Activated CD8-positive, alpha-beta T cell treated with anti-CD3 and anti-CD28 coated beads for 36 hours (primary cell): ENCODE measurements at regions not wholly inside any gene's neighbourhood (a gene's known extent, or its start where the extent isn't known, plus 50 kb on each side); places are given as distances from the start of the nearest gene placed in this dataset.

Experiments
- ATAC-seq: fragments of 200-7000 bp; cut with Tn5 transposase; one replicate; pipeline ENCODE4 v1.10.0; 2021; ENCODE audit warnings: mild to moderate bottlenecking, moderate library complexity
- CTCF ChIA-PET: fragments of 350-600 bp; sonication (Branson Sonifier 250); formaldehyde crosslinking; loops from one replicate; lab custom pipeline; 2021; ENCODE audit warnings: antibody characterized with exemption; lab: Charles Lee
- POLR2A ChIA-PET: fragments of 350-600 bp; sonication (Branson Sonifier 250); formaldehyde crosslinking; loops from one replicate; lab custom pipeline; 2021; ENCODE audit warnings: antibody characterized with exemption; lab: Charles Lee
- DNase-seq: peaks from one replicate; pipeline ENCODE4 v3.0.0-alpha.2; 2020
- H3K27ac Mint-ChIP-seq: one replicate; pipeline ENCODE4 v1.8.0; 2021; ENCODE audit warnings: mild to moderate bottlenecking, mixed read lengths
- H3K27me3 Mint-ChIP-seq: one replicate; pipeline ENCODE4 v1.8.0; 2021; ENCODE audit warnings: mixed read lengths
- H3K36me3 Mint-ChIP-seq: one replicate; pipeline ENCODE4 v1.8.0; 2021; ENCODE audit warnings: low read depth, mixed read lengths
- H3K4me1 Mint-ChIP-seq: one replicate; pipeline ENCODE4 v1.8.0; 2021; ENCODE audit warnings: low read depth, mixed read lengths
- H3K4me3 Mint-ChIP-seq: one replicate; pipeline ENCODE4 v1.8.0; 2021; ENCODE audit warnings: mild to moderate bottlenecking, moderate library complexity, mixed read lengths
- H3K9me3 Mint-ChIP-seq: one replicate; pipeline ENCODE4 v1.8.0; 2021; ENCODE audit warnings: mixed read lengths
- CTCF ChIP-seq: fragments of 200-600 bp; IDR thresholded peaks from one replicate; pipeline ENCODE4 v1.8.0; 2022; ENCODE audit warnings: antibody characterized with exemption, mild to moderate bottlenecking
- intact Hi-C: fragments of 100-400 bp; cut with micrococcal nuclease; formaldehyde crosslinking; loops from one replicate; pipeline ENCODE4 v1.10.0; 2022

GRCh38 chr20:54822386-54822785 lies 347.0 kb downstream of the DOK5 start:
- H3K4me3 Mint-ChIP-seq: no peak overlapping the region

GRCh38 chr20:54820392-54820791 lies 345.0 kb downstream of the DOK5 start:
- Mint-ChIP-seq H3K27ac (no peak overlapping the region), H3K36me3 (no peaks in the 10 kb centered on the region), H3K9me3 (no peaks in the 10 kb centered on the region), H3K4me1 (no peaks in the 10 kb centered on the region), H3K27me3 (no peaks in the 10 kb centered on the region), H3K4me3 (no peak overlapping the region)
- intact Hi-C loops: no loop called here
- TF ChIP-seq CTCF: no peak
- CTCF ChIA-PET: no interaction called here
- POLR2A ChIA-PET: interaction anchor here (0.6 kb wide), 1 partner anchor 754 kb away, joined by 3 read pairs; no protein-coding TSS in a partner anchor
- DNase-seq (no peak), ATAC-seq (no peak)

More at GRCh38 chr20:54822386-54822785, 347.0 kb downstream of the DOK5 start:
- no peak overlapping the region for H3K27ac Mint-ChIP-seq
- no peaks in the 10 kb centered on the region for H3K36me3 Mint-ChIP-seq
- ATAC-seq (no peak), DNase-seq (no peak)
- no peaks in the 10 kb centered on the region for H3K9me3 Mint-ChIP-seq
- intact Hi-C loops: no loop called here
- no peaks in the 10 kb centered on the region for H3K27me3 Mint-ChIP-seq
- TF ChIP-seq CTCF: no peak
- POLR2A ChIA-PET: no interaction called here
- no peaks in the 10 kb centered on the region for H3K4me1 Mint-ChIP-seq
- CTCF ChIA-PET: no interaction called here

- Mint-ChIP-seq H3K36me3 (no peaks in the 10 kb centered on the region), H3K4me1 (no peaks in the 10 kb centered on the region), H3K27ac (no peak overlapping the region), H3K4me3 (no peak overlapping the region), H3K27me3 (no peaks in the 10 kb centered on the region), H3K9me3 (no peaks in the 10 kb centered on the region)
- POLR2A ChIA-PET: no interaction called here
- intact Hi-C loops: no loop called here
- CTCF ChIA-PET: no interaction called here
- no peak for TF ChIP-seq CTCF
- DNase-seq (no peak), ATAC-seq (no peak)
Measured at GRCh38 chr20:54806462-54806861, 331.1 kb downstream of the DOK5 start.

- no peak overlapping the region for H3K4me3 Mint-ChIP-seq
- H3K9me3 Mint-ChIP-seq: peaks cover 7% of the 10 kb centered on the region
- CTCF ChIA-PET: no interaction called here
- intact Hi-C loops: no loop called here
- no peak for ATAC-seq
- H3K4me1 Mint-ChIP-seq: no peaks in the 10 kb centered on the region
- POLR2A ChIA-PET: no interaction called here
- no peaks in the 10 kb centered on the region for H3K27me3 Mint-ChIP-seq
- no peak for DNase-seq
- no peak overlapping the region for H3K27ac Mint-ChIP-seq
- H3K36me3 Mint-ChIP-seq: no peaks in the 10 kb centered on the region
- no peak for TF ChIP-seq CTCF
Measured at GRCh38 chr20:54794874-54795273, 319.5 kb downstream of the DOK5 start.

- ATAC-seq: no peak
- intact Hi-C loops: no loop called here
- no peaks in the 10 kb centered on the region for H3K27me3 Mint-ChIP-seq
- peaks cover 12% of the 10 kb centered on the region for H3K9me3 Mint-ChIP-seq
- ChIA-PET CTCF (no interaction called here), POLR2A (interaction anchor here (0.6 kb wide), 1 partner anchor 37 kb away, joined by 3 read pairs; no protein-coding TSS in a partner anchor)
- H3K4me3 Mint-ChIP-seq: no peak overlapping the region
- no peak for DNase-seq
- H3K4me1 Mint-ChIP-seq: no peaks in the 10 kb centered on the region
- TF ChIP-seq CTCF: no peak
- no peak overlapping the region for H3K27ac Mint-ChIP-seq
- H3K36me3 Mint-ChIP-seq: no peaks in the 10 kb centered on the region
Measured at GRCh38 chr20:54794110-54794509, 318.7 kb downstream of the DOK5 start.
